T-helper 2 cell treated with Interferon-gamma antibody and Interleukin-4, amounts not matched to agents 100 ng/mL and 5 ng/mL, for 36 hours (primary cell): ENCODE measurements at regions not wholly inside any gene's neighbourhood (a gene's known extent, or its start where the extent isn't known, plus 50 kb on each side); places are given as distances from the start of the nearest gene placed in this dataset.

Source experiments
- intact Hi-C: fragments of 100-400 bp; cut with micrococcal nuclease; formaldehyde crosslinking; loops from one replicate; pipeline ENCODE4 v1.15.1; 2023

GRCh38 chrX:103158317-103158621 is 56.6 kb upstream of the BEX4 start:
- intact Hi-C loops, result loop anchor here (1.0 kb wide), 1 partner anchor 207 kb away; no protein-coding TSS in a partner anchor

- intact Hi-C loops, result loop anchor here (1.0 kb wide), 1 partner anchor 206 kb away; no protein-coding TSS in a partner anchor
Measured at GRCh38 chrX:103157496-103158316, 57.2 kb upstream of the BEX4 start.

- intact Hi-C loops, result no loop called here
Measured at GRCh38 chrX:103155201-103155600, 59.7 kb upstream of the BEX4 start.

GRCh38 chrX:103153661-103154060 is 60.7 kb upstream of the NXF3 start:
- intact Hi-C loops, result no loop called here

GRCh38 chrX:103151799-103152198 is 58.9 kb upstream of the NXF3 start:
- intact Hi-C loops, result no loop called here

GRCh38 chrX:103149652-103150051 is 56.7 kb upstream of the NXF3 start:
- intact Hi-C loops, result no loop called here

- intact Hi-C loops, result no loop called here
Measured at GRCh38 chrX:103148075-103148474, 55.1 kb upstream of the NXF3 start.
